BE2C (cell line): ENCODE measurements at regions not wholly inside any gene's neighbourhood (a gene's known extent, or its start where the extent isn't known, plus 50 kb on each side); places are given as distances from the start of the nearest gene placed in this dataset.

Source experiments
- DNase-seq: peaks from one replicate; pipeline ENCODE4 v3.0.0-alpha.2; 2020
- H3K27me3 ChIP-seq: fragments of 250-450 bp; sonication (Bioruptor Pico); 2 replicates; pipeline ENCODE4 v1.5.1; 2020; ENCODE audit warnings: mild to moderate bottlenecking
- H3K36me3 ChIP-seq: fragments of 250-450 bp; sonication (Bioruptor Pico); 2 replicates; pipeline ENCODE4 v1.5.1; 2020; ENCODE audit warnings: mild to moderate bottlenecking
- H3K4me1 ChIP-seq: fragments of 250-450 bp; sonication (Bioruptor Pico); 2 replicates; pipeline ENCODE4 v1.5.1; 2020
- H3K4me3 ChIP-seq: 2 replicates; pipeline ENCODE4 v1.5.1; 2011; ENCODE audit warnings: low read depth, low read length
- H3K9me3 ChIP-seq: fragments of 250-450 bp; sonication (Bioruptor Pico); 2 replicates; pipeline ENCODE4 v1.5.1; 2020
- TF ChIP-seq, protein P1 (sequence below): IDR thresholded peaks from 2 replicates; pipeline ENCODE4 v1.5.1; 2012; ENCODE audit warnings: mild to moderate bottlenecking, low read depth, low read length

DNA sequence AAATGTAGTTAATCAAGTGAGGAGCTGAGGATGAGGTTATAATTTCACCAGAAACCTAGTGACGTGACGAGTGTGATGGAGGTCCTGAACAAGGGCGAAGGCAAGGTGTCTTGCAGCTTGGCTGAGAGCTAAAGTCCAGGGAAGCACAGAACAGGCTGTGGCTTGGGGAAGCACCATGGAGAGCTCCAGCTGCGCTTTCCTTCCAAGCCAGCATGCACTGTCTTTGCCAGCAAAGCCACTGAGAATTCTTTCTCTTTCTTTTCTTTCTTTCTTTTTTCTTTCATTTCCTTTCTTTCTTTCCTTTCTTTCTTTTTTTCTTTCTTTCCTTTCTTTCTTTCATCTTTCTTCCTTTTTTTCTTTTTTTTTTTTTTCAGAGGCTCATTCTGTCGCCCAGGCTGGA lies 239.3 kb downstream of the FBXO15 start:
- H3K9me3 ChIP-seq: no peaks in the 10 kb centered on the region
- H3K27me3 ChIP-seq: no peaks in the 10 kb centered on the region
- H3K4me3 ChIP-seq: no peak overlapping the region
- TF ChIP-seq, protein P1, sequence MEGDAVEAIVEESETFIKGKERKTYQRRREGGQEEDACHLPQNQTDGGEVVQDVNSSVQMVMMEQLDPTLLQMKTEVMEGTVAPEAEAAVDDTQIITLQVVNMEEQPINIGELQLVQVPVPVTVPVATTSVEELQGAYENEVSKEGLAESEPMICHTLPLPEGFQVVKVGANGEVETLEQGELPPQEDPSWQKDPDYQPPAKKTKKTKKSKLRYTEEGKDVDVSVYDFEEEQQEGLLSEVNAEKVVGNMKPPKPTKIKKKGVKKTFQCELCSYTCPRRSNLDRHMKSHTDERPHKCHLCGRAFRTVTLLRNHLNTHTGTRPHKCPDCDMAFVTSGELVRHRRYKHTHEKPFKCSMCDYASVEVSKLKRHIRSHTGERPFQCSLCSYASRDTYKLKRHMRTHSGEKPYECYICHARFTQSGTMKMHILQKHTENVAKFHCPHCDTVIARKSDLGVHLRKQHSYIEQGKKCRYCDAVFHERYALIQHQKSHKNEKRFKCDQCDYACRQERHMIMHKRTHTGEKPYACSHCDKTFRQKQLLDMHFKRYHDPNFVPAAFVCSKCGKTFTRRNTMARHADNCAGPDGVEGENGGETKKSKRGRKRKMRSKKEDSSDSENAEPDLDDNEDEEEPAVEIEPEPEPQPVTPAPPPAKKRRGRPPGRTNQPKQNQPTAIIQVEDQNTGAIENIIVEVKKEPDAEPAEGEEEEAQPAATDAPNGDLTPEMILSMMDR: no peak
- H3K36me3 ChIP-seq: no peaks in the 10 kb centered on the region
- no peak for DNase-seq
- no peaks in the 10 kb centered on the region for H3K4me1 ChIP-seq

DNA sequence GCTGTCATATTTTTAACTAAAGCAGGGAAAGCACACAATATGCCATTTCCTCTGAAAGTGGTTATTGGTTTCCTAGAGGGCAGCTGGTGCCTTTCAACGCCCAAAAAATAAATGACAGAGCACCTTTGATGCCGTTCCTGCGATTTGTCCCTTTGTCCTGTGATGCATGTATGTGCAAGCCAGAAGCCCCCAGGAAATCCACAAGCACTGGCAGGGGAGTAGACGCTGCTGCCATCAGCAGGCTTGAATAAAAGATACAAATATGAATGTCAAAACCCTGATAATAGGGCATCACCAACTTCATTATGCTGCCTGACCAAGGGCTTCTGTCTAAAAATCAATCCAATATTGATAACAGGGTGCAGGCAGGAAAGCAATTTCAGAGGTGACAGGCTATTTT lies 246.1 kb downstream of the FBXO15 start:
- Histone ChIP-seq H3K36me3 (no peaks in the 10 kb centered on the region), H3K27me3 (no peaks in the 10 kb centered on the region), H3K4me3 (no peak overlapping the region), H3K4me1 (no peaks in the 10 kb centered on the region), H3K9me3 (no peaks in the 10 kb centered on the region)
- DNase-seq: no peak
- TF ChIP-seq, protein P1: no peak

DNA sequence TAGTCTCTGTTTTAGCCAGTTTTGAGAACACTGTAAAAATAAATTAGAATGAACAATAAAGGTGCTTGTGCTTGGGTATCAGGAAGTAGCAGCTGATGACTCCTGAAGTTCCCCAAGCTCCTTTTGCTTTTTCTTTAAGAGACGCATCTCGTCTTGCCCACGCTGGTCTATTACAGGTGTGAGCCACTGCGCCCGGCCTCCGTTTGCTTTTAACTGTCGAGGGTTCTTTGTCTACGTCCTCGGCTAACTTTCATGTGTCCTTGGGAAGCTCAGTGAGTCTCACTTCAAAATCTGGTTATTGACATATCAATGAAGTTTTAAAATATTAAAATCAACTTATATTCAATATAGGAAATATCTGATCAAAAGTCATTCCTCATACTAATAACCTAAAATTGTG lies 246.5 kb downstream of the FBXO15 start:
- no peak overlapping the region for H3K4me3 ChIP-seq
- no peak for DNase-seq
- no peaks in the 10 kb centered on the region for H3K9me3 ChIP-seq
- H3K27me3 ChIP-seq: no peaks in the 10 kb centered on the region
- no peaks in the 10 kb centered on the region for H3K36me3 ChIP-seq
- TF ChIP-seq, protein P1: no peak
- H3K4me1 ChIP-seq: no peaks in the 10 kb centered on the region

DNA sequence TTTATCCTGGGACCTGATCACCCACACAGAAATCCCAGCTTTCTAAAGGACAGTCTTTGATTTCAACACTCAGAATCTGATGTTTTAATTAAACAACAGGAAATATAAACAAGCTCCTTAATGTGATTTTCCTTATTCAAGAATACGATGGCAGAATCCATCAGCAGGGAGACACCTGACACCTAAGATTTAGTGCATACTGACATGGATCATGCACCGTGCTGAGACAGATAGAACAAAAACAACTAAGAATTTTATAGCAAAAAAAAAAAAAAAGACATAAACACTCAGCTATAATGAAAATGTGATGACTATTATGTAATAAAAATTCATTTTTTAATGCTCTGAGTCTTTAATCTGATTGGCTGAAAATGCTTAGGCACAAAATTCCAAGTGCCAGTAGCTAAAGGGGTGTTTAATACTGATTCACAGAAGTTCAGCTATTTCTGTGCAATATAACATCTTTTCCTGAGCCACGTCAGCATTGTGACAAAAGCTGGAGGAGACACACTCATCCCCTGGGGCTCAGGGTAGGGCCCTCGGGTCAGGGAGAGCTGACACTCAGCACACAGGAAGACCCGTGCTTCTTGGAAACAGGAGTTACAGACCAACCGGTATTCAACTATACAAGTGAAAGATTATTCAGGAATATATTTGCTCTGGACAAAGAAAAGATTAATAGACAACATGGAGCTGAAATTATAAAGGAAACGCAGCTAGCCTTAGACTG lies 247.4 kb downstream of the FBXO15 start:
- Histone ChIP-seq H3K36me3 (no peaks in the 10 kb centered on the region), H3K4me1 (no peaks in the 10 kb centered on the region), H3K4me3 (no peak overlapping the region), H3K9me3 (no peaks in the 10 kb centered on the region), H3K27me3 (no peaks in the 10 kb centered on the region)
- no peak for DNase-seq
- TF ChIP-seq, protein P1: no peak

DNA sequence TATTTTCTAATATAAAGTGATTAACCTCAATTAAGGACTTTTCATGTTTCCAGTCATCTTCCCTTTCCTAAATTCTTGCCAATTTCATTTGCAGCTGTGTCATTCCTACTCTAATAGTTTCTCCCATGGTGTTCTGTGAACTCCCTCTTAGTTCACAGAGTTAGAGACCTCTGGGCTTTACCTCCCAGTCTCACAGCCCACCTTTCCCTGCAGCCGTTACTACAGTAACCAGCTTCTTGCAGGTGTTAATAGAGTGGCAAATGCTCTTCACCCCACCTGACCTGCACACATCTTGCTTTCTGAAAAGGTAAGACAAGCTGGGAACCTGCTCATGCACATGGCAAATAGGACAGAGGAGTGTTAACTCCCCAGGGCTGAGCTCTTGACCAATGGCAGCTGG lies 250.1 kb downstream of the FBXO15 start:
- DNase-seq: no peak
- Histone ChIP-seq H3K9me3 (no peaks in the 10 kb centered on the region), H3K4me1 (no peaks in the 10 kb centered on the region)

DNA sequence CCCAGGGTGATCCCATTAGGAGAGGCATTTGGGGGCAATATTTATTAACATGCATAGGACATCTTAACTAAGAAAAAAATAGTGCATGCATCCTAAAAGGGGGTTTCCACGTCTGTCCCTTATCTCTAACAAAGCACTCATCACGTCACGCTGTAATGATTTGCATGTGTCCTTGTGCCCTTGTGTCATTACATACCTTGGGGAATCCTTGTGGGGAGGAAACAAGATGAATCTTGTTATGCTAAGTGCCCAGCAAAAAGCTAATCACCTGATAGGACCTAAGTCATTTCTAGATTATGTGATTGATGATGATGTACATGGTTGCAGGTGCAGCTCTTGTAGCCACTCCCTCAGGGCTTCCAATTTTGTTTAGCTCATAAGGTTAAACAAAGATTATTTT lies 250.9 kb downstream of the FBXO15 start:
- TF ChIP-seq, protein P1: no peak
- H3K4me1 ChIP-seq: no peaks in the 10 kb centered on the region
- no peaks in the 10 kb centered on the region for H3K9me3 ChIP-seq
- DNase-seq: no peak
- no peaks in the 10 kb centered on the region for H3K36me3 ChIP-seq
- no peaks in the 10 kb centered on the region for H3K27me3 ChIP-seq
- H3K4me3 ChIP-seq: no peak overlapping the region

More for the DNA sequence above, 250.1 kb downstream of the FBXO15 start:
- no peak overlapping the region for H3K4me3 ChIP-seq
- TF ChIP-seq, protein P1: no peak
- no peaks in the 10 kb centered on the region for H3K27me3 ChIP-seq
- no peaks in the 10 kb centered on the region for H3K36me3 ChIP-seq
